ENCODE measurements at regions not wholly inside any gene's neighbourhood (a gene's known extent, or its start where the extent isn't known, plus 50 kb on each side); places are given as distances from the start of the nearest gene placed in this dataset.

DNA sequence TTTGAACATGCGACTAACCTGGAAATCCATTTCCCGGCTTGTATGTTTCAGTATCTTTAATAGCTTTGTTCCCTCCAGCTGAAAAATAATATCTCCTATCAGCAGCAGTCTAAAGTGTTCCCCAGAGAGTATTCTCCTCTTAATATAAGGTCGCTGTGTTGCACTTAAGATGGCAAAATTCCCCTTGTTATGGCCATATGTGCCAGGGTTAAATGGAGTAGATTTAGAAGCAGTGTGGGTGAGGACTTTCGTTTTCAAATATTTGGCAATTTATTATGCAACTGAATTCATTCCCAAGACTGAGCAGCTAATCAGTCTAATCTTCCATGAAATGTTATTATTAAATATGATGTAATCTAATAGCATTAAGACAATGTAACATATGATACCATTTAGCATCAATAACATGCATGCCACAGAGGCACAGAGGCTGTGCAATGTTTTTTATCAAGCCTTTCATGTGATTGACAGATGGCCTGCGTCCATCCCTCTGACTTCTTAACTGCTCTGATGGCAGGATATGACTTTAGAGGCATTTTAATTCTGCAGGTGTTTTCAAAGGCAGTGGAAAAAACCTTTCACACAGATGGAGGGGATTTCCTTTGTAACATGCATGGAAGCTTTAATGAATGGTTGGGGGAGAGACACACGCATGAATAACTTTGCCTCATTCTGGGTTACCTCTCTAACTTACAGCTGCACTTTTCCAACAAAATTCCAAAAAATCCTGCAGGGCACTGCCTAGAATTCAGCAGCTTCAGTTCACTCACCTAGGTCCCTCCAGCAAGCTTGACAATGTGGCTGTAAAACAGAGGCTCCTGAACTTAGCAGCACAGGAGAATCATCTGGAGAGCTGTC, 55.1 kb upstream of the ZPBP start:
- H3K4me1 ChIP-seq: peaks cover 0 to 8% (median 2%) of the 10 kb centered on the region in 4 donors
- TF ChIP-seq POLR2A (IDR thresholded peaks at IDR 0.05): no peak
- TF ChIP-seq, protein P1, sequence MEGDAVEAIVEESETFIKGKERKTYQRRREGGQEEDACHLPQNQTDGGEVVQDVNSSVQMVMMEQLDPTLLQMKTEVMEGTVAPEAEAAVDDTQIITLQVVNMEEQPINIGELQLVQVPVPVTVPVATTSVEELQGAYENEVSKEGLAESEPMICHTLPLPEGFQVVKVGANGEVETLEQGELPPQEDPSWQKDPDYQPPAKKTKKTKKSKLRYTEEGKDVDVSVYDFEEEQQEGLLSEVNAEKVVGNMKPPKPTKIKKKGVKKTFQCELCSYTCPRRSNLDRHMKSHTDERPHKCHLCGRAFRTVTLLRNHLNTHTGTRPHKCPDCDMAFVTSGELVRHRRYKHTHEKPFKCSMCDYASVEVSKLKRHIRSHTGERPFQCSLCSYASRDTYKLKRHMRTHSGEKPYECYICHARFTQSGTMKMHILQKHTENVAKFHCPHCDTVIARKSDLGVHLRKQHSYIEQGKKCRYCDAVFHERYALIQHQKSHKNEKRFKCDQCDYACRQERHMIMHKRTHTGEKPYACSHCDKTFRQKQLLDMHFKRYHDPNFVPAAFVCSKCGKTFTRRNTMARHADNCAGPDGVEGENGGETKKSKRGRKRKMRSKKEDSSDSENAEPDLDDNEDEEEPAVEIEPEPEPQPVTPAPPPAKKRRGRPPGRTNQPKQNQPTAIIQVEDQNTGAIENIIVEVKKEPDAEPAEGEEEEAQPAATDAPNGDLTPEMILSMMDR (IDR thresholded peaks at IDR 0.05): no peak
- DNase-seq: no peak
- H3K36me3 ChIP-seq: no peaks in the 10 kb centered on the region
- H3K27ac ChIP-seq: no peak overlapping the region
- H3K9me3 ChIP-seq: no peaks in the 10 kb centered on the region
- H3K4me3 ChIP-seq: no peak overlapping the region
- no peaks in the 10 kb centered on the region for H3K27me3 ChIP-seq

DNA sequence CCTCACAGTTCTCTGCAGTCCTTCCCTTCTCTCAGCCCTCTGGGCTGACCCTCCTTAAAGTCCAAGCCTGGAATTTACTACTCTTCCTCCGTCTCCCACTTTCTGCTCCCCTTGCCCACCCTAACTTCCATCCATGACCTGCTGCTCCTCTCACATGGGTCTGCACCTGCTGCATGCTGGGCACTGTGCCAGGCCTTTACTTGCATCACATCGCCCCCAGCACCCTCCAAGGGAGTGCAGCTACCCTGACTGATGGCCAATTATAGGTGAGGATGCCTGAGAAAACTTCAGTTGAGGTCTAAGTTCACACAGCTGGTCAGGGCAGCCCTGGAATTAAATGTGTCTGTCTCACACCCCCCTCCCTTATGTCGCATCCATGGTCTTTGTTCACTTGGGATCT, 53.6 kb upstream of the ZPBP start:
- H3K27ac ChIP-seq: no peak overlapping the region
- DNase-seq: no peak
- no peaks in the 10 kb centered on the region for H3K9me3 ChIP-seq
- no peaks in the 10 kb centered on the region for H3K27me3 ChIP-seq
- TF ChIP-seq, protein P1 (IDR thresholded peaks at IDR 0.05): no peak
- TF ChIP-seq POLR2A (IDR thresholded peaks at IDR 0.05): no peak
- no peaks in the 10 kb centered on the region for H3K36me3 ChIP-seq
- peaks cover 0 to 8% (median 2%) of the 10 kb centered on the region in 4 donors for H3K4me1 ChIP-seq
- H3K4me3 ChIP-seq: no peak overlapping the region

DNA sequence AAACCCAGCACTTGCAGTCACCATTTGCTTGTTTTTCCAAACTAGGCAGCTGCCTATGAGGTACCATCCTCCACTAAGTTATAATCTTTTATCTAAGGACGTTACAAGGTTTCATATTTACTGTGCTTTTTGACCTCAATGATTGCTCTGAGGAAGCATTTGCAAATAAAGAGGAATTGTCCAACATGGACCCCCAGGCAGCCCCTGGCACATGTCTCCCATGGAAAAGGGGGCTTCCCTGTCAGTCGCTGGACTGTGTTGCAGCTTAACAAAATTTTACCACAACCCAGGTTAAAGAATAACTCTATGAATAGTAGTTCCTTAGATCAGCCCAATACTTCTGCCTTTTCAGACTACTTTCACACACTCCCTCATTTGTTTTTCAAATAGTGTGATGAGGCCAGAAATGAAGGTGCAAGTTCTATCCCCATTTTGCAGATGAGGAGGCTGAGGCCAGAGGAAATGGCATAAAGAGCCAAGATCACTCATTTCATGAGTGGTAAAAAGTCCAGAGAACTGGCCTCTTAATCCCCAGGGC, 52.8 kb upstream of the ZPBP start:
- no peaks in the 10 kb centered on the region for H3K27me3 ChIP-seq
- DNase-seq: no peak

DNA sequence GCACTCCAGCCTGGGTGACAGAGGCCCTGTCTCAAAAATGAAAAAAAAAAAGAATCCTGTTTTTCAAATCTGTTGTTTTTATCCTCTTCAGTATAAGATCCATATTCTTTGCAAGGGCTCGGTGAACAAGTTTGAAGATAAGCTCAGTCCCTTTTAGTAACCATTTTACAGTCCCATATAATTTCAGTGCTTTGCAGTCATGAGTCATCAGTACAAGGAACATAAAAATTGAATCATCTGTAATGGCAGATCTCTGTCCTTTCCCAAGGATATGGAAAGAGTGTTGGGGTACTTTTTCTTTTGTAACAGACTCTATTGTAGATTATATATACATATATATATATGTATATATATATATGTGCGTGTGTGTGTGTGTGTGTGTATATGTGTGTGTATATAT, 52.2 kb upstream of the ZPBP start:
- H3K4me3 ChIP-seq: no peak overlapping the region
- no peak overlapping the region for H3K27ac ChIP-seq
- no peaks in the 10 kb centered on the region for H3K36me3 ChIP-seq
- no peak for DNase-seq
- H3K9me3 ChIP-seq: no peaks in the 10 kb centered on the region
- TF ChIP-seq, protein P1 (IDR thresholded peaks at IDR 0.05): no peak
- H3K27me3 ChIP-seq: no peaks in the 10 kb centered on the region
- peaks cover 0 to 8% (median 2%) of the 10 kb centered on the region in 4 donors for H3K4me1 ChIP-seq

More for the DNA sequence above, 52.8 kb upstream of the ZPBP start:
- peaks cover 0 to 8% (median 2%) of the 10 kb centered on the region in 4 donors for H3K4me1 ChIP-seq
- H3K27ac ChIP-seq: no peak overlapping the region
- no peaks in the 10 kb centered on the region for H3K36me3 ChIP-seq
- no peaks in the 10 kb centered on the region for H3K9me3 ChIP-seq
- TF ChIP-seq POLR2A (IDR thresholded peaks at IDR 0.05): no peak
- H3K4me3 ChIP-seq: no peak overlapping the region
